GM12892 (cell line): ENCODE measurements at regions not wholly inside any gene's neighbourhood (a gene's known extent, or its start where the extent isn't known, plus 50 kb on each side); places are given as distances from the start of the nearest gene placed in this dataset.

Experiments
- POLR2A ChIP-seq: IDR thresholded peaks from 2 replicates; pipeline ENCODE4 v1.6.1; 2011; ENCODE audit warnings: low read depth, low read length, control low read depth
- TAF1 ChIP-seq: IDR thresholded peaks from 2 replicates; pipeline ENCODE4 v1.6.1; 2011; ENCODE audit warnings: low read depth, mild to moderate bottlenecking, control low read depth, low read length, borderline replicate concordance

- no peak for TF ChIP-seq TAF1
- TF ChIP-seq POLR2A: no peak
These were observed 321.9 kb downstream of the HS3ST1 start for GRCh38 chr4:11106759-11107158.
